ENCODE measurements at regions not wholly inside any gene's neighbourhood (a gene's known extent, or its start where the extent isn't known, plus 50 kb on each side); places are given as distances from the start of the nearest gene placed in this dataset.

DNA sequence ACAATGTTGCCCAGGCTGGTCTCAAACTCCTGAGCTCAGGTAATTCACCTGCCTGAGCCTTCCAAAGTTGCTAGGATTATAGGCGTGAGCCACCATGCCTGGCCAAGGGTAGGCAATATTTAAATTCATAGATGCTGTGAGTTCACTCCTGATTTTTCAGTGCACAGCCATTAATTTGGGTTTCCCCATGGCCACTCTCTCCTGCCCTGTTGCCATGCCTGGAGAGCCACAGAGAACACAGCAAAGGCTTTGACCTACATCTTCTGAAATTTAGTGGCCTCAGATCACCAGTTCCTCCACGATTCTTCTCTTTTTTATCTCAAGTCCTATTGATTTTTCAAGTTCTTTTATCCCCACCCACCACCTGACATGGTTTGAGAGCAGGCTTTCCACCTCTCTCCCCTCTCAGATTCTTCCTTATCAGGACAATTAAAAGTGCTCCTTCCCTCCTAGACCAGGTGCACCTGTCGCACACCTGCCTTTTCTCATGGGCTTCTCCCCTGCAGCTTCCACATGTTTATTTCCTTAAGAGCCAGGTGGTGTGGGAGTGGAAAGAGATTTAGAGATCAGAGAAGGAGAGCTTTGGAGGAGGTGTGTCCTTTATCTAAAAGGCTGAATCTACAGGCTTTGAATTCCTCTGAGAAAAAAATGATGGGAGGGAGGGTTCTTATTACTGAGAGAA, 123.8 kb downstream of the ADRA2A start:
- DNase-seq (ENCODE audit: low read depth in 2 of 3, low spot score in 2 of 3), result no peak

DNA sequence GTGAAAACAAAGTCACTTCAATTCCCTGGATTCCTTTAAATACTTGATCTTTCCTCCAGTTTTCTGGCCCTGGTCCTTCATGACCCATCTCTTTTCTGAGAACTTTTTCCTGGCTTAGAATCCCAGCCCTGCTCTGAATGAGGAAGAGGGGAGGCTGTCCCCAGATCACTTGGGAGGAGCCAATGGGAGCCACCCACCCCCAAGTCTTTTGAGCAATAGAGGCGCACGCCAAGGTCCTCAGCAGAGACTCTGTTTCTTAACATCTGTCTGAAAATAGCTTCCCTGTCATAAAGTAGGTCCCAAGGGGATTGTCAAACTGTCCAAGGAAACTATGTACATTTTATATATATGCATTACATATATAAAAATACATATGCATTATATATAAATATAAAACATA, 126.8 kb downstream of the ADRA2A start:
- no peak for DNase-seq (ENCODE audit: low read depth in 2 of 3, low spot score in 2 of 3)

DNA sequence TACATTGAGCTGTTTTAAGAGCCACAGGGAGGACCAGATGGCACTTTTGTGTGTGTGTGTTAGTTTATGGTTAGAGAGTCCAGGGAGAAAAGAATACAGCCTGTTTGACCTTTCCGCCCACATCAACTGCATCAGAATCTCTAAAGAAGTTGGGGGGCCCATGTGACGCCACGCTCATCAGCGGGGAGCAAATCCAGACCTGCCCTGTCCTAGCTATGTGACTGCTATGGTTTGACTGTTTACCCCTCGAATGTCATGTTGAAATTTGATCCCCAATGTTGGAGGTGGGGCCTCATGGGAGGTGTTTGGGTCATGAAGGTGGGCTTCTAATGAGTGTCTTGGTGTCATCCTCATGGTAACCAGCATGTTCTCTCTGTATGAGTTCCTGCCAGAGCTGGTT, 128.0 kb downstream of the ADRA2A start:
- no peak for DNase-seq (ENCODE audit: low read depth in 2 of 3, low spot score in 2 of 3)

DNA sequence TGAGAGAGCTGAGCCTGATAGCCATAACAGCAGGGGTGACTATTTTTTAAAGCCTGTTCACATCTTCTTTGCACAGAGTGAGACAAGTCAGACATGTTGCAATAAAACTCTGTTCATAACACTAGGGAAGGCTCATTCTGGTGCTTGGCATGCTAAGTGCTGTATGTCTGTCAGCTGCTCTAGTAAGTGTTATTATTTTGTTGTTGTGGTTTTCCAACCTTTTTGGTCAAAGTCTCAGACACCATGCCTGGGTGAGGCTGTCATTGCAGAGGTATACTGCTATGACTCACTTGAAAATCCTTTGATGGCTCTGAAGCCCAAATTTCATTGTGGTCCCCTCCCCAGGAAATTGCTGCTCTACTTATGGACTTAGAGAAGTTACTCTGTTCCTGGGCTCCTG, 129.7 kb downstream of the ADRA2A start:
- DNase-seq (ENCODE audit: low read depth in 2 of 3, low spot score in 2 of 3), result no peak

DNA sequence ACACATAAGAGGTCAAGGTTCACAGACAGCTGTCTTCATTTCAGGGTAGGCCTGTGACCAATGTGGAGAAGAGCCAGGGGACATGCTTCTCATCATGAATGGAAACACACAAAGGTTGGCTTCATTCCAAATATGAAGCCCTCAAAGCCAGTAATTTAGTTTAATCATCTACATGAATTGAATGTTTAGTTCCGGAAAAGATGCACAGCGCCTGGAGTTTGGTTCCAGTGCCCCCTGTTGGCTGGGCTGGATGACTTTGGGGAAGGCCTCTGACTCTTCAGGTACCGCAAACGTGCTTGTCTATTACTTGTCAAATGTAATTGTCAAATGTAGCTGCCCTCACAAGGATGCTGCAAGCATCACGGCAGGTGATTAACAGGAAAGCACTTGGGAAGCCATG, 130.7 kb downstream of the ADRA2A start:
- no peak for DNase-seq (ENCODE audit: low read depth in 2 of 3, low spot score in 2 of 3)

DNA sequence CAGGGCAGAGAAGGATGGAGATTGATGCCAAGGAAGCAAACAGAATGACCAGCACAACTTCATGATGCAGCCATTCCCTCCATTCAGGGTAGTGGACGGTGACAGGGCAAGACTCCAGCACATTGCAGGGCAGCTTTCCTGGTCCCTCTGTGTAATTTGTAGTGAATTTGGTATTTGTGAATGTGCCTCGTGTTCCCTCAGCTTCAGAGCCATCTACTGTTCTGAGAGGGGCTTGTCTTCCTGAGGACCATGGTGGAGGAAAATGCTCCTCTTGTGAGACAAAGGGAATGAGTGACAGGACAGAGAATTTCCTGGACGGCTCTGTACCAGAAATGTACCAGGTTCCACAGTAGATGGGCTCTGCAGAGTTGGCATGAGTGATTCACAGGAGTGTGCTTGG, 132.1 kb downstream of the ADRA2A start:
- DNase-seq (ENCODE audit: low read depth in 2 of 3, low spot score in 2 of 3), result no peak

DNA sequence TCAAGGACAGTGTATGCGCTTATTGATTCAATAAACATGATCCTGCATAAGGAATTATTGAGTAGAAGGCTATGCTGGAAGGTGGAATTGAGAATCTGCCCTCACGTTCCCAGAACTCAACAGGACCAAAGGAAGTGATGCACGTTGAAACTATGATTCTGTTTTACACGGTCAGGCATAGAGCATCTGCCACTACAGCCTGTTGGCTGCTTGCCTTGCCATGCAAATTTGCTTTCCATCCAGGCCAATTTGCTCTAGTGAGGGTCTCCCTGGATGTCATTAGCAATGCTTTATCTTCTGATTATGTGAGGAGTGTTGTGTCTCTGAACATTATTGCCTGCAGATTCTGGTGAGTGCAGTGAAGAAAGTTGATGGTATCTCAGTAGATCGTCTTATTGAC, 132.9 kb downstream of the ADRA2A start:
- no peak for DNase-seq (ENCODE audit: low read depth in 2 of 3, low spot score in 2 of 3)

DNA sequence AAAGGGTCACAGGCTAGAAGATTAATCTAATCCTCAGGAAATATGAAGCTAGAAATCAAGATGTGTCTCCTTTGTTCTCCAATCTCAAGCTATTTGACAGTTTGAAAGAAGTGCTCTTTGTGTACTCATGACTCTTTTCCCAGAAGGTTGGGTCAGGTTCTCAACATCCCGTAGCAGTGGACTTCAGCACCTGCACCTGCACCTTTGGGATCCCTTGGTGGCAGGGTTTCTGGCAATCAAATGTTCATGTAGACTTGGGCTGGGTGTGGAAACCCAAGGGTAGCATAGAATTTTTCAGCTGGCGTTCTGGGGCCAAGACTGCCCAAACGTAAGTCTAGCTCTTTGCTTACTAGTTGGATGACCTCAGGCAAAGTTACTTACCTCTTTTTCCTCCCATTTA, 134.4 kb downstream of the ADRA2A start:
- no peak for DNase-seq (ENCODE audit: low read depth in 2 of 3, low spot score in 2 of 3)

DNA sequence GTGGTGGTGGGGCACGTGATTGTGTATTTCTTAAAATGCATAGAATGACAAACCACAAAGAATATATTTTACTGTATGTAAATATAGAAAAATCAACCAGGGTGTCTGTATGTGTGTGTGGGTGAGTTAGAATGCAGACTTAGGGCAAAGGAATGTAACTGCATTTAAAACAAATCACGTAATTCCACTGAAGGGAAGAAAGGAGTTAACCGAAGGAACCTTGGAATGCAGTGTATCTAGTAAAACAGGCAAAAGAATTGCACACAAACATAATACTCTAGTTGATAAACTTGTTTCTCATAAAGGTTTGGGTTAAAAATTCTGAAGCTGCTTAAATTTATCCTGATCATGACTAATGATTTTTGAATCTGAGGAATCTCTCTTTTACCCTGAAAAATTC, 134.9 kb downstream of the ADRA2A start:
- DNase-seq (ENCODE audit: low read depth in 2 of 3, low spot score in 2 of 3), result no peak

DNA sequence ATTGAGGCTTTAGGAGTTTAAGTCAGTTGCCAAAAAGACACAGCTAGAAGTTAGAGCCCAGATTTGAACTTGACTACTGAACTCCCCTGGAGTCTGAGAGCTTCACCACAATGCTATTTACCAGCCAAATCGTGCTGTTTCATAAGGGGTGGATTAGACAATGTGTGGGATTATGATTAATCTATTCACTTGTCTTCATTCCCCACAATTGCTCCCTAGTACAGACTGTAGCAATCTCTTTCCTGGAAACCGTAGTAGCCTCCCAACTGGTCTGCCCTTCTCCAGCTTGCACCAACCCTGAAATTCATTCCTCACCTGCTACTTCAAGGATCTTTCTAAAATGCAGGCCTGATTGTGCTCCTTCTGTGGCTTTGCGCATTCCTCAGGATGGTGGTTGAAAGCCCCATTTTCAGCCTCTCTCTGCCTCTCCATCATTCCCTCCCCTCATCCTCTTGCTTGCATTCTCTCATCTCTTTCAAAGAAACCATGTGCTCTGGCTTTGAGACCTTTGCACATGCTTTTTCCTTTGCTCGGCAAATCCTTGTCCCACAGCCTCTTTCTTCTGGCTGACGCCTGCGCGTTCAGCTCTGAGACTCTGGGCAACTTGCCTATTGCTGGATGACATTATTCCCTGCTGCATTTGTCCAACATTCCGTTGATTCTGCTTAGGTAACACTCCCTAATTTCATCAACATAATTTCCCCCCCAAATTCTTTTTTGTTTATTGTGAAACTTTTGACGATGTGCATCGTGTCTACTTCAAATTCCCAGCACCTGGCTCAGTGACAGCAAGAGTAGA, 145.1 kb downstream of the ADRA2A start:
- no peak for DNase-seq (ENCODE audit: low read depth in 2 of 3, low spot score in 2 of 3)

DNA sequence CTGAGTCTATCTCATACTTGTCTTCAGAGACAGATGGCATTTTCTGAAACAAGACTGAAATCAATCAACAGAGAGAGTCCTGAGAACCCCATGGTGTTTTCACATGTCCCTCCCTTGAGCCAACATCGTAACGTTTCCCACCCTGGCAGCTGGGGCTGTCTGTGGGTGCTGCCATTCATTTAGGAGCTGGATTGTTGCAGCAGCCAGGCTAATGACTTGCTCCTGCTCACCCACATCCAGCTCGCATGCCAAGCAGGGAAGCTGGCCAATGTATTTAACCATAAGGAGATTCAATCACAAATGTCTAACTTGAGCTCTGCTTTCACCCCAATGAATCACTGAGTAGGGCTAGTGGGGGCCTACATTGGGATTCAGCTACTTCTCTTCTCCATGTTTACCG, 146.1 kb downstream of the ADRA2A start:
- no peak for DNase-seq (ENCODE audit: low read depth in 2 of 3, low spot score in 2 of 3)

DNA sequence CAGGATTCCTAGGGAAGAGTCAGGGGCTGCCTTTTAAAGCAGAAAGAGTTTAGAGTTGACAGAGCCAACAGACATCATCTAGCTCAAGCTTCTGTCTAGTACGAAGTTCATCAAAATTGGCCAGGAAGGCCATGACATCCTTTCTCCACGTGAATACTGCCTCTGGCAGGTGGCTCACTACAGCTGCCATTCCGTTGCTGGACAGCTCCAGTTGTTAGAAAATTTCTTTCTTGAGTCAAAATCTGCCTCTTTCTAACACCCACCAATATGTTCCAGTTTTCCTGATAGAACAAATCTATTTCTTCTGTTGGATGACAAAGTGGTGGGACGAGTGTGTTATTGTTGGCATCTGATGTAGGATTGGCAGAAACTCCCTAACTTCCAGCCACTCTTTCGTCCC, 154.9 kb downstream of the ADRA2A start:
- no peak for DNase-seq (ENCODE audit: low read depth in 2 of 3, low spot score in 2 of 3)

DNA sequence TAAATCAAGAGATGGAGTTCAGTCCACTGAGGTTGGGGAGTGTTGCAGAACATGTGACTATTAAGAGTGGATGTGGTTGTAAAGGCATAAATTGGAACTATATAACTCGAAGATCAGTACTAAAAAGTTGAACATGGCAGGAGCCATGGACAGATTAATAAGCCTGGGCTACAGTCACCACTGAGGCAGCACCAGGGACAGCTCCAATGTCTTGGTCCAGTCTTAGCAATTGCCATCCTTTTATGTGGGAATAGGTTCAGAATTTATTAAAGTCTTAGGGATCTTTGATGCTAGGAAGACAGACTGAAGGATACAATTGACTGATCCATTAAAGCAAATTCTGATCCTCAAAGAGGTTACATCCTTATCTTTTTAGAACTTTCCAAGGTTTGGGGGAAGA, 156.6 kb downstream of the ADRA2A start:
- DNase-seq (ENCODE audit: low read depth in 2 of 3, low spot score in 2 of 3), result no peak

DNA sequence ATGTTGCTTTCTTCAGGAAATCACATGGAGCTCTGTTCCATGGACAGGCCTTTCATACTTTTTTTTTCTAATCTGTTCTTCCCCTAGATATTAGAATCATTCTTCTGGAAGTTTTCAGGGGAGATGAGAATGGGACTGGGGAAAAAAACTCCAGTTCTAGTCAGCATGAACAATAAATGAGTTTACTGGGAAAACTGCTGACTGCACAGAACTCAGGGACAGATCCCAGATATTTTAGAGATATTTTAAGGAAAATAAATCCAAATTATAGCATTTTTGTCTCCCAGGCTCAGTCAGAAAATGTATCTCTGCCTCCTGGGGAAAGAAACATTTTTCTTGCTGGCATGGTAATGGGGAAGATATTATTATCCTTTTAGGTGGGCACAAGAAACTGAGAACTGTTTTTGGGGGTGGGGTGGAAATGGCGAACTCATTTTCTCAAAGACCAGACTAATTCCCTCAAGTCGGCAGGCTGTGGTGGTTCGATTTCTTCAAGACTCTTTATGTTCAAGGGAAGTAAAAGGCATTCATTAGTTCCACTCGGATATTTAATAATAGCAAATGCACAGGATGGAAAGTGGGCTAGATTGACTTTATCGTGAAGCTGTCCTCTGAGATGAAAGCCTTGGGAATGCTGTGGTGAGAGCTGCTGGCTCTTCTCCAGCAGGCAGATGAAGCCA, 157.5 kb downstream of the ADRA2A start:
- no peak for DNase-seq (ENCODE audit: low read depth in 2 of 3, low spot score in 2 of 3)

DNA sequence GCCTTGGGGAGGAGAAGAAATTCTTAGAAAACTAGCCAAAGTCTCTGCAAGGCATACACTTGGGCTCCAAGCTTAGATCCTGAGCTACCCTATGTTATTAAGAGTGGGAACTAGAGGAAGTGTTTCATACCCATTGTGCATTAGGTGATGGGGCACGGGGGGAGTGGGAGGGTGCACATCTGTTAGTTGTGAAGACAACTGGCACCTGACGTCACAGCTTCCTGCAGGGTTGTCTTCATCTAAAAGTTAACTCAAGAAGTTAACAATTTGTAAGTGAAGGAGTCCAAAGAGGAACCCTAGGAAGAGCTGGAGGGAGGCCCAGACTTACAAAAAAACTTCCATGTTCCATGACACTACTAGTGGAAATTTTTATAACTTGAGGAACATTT, 158.1 kb downstream of the ADRA2A start:
- no peak for DNase-seq (ENCODE audit: low read depth in 2 of 3, low spot score in 2 of 3)

DNA sequence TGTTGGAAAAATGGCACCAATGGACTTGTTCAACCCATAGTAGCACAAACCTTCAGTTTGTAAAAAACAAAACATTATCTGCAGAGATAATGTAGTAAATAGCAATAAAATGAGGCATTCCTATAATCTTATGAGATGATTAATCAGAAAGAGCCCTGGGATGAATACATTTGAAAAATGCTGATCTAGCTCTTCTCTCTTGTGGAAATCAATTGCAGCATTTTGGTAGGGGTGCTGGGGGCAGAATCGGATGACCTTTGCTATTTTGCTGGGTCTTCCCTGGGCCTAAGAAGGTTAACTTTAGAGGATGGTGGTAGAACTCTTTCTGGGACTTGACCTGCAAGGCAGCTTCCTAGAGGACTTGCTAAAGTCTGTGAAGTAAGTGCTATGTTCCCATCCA, 163.5 kb downstream of the ADRA2A start:
- no peak for DNase-seq (ENCODE audit: low read depth in 2 of 3, low spot score in 2 of 3)

DNA sequence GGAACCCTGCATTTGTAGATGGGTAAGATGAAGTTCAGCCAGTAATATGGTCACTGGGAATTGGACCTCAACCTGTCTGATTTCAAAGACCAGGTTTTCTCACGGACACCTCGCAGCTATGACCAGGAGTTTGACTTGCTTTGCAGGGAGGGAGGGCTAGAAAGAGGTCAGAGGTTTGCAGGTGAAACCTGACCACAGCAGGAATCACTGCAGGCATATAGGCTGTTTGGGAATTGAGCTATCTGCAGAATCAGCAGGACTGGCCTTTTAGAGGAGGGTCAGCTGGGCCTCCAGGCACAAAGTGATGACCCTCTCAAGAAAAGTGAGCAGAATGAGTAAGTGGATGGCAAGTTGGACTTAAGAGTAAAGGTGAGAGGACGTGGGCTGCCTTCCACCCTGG, 166.3 kb downstream of the ADRA2A start:
- DNase-seq (ENCODE audit: low read depth in 2 of 3, low spot score in 2 of 3), result no peak

DNA sequence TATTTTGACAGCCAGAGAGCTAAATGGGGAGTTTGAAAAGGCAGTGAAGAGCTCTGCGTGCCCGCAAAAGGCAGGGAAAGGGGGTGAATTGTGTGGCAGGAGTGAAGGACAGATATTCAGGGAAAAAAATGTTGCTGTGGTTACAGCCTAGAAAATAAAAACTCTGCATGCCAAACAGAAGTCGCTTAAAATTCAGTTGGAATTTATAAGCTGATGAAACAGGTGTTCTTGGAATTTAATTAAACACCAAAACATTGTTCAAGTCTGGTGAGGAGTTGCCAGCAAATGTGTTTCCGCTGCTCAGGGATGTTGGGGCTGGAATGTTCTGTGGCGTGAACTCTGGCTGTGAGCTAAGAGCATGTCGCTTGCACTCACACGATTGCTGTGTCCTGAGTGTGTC, 169.3 kb downstream of the ADRA2A start:
- no peak for DNase-seq (ENCODE audit: low read depth in 2 of 3, low spot score in 2 of 3)

DNA sequence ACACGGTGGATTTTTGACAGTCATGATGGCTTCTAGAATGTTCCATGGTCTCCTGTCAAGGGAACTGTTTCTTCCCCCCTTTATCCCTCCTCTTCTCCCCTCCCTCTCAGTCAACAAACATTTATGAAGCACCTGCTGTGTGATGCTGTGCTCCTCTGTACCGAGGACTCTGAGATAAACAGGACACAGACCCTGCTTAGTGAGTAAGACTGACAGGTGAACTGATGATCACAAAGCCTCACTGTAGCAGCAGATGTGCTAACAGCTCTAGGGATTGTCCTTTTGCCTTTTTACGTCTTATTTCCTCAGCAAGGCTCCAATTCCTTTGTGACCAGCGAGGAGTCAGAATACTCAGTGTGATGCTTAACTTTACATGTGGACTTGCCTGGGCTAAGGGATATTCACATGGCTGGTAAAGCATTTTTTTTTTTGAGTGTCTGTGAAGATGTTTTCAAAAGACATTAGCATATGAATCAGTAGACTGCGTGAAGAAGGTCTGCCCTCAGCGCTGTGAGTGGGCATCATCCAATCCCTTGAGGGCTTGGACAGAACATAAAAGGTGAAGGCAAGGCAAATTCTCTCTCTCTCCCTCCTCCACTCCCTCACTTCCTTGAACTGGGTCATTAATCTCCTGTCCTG, 170.1 kb downstream of the ADRA2A start:
- DNase-seq (ENCODE audit: low read depth in 2 of 3, low spot score in 2 of 3), result no peak

DNA sequence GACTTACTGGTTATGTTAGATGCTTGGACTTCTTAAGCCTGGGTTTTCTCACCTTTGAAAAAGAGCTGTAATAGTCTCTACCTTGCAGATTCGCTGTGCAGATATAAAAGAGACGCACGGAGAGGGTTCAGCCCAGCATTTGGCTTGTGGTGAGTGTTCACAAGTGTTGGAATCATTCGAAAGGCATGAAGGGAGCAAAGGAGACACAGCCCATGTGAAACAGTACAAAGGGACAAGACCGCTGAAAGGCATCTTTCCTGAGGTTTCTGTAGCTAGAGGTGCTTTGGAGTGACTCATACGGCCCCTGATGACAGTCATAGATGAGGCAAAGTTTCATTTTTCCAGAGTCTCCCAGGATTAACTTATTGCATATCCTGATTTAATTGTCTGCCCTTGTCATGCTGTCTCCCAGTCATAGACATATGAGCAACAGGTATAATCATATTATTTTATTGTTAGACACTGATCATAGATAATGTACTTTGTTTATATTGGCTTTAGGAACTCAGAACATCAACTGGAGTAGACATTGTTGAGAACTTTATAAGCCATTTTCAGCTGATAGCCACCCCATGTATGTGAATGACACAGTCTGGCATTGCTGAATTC, 171.1 kb downstream of the ADRA2A start:
- DNase-seq (ENCODE audit: low read depth in 2 of 3, low spot score in 2 of 3), result no peak

DNA sequence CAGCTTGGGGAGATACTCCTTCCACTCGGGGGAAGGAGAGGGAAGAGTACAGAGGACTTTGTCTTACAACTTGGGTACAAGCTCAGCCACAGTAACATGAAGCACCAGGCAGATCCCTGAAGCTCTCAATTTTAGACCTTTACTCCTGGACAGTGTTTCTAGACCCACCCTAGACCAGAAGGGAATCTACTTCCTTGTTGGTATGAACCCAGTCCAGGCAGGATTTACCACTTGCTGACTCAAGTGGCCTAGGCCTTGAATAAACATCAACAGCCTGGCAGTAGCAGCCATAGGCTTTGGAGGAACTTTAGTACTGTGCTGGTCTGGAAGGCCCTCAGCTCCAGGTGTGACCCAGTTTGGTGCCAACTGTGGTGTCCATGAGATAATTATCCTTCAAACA, 173.1 kb downstream of the ADRA2A start:
- no peak for DNase-seq (ENCODE audit: low read depth in 2 of 3, low spot score in 2 of 3)
